SK-N-MC (cell line): ENCODE measurements at regions not wholly inside any gene's neighbourhood (a gene's known extent, or its start where the extent isn't known, plus 50 kb on each side); places are given as distances from the start of the nearest gene placed in this dataset.

ENCODE experiments used
- EZH2 ChIP-seq: fragments of 200-600 bp; sonication (generic); IDR thresholded peaks from one replicate; pipeline ENCODE4 v1.6.1; 2017; ENCODE audit warnings: antibody characterized with exemption
- FOXP2 ChIP-seq: optimal IDR thresholded peaks from 2 replicates; pipeline ENCODE3; 2011; ENCODE audit warnings: mild to moderate bottlenecking, moderate library complexity; ENCODE audit not compliant: insufficient read depth; ENCODE audit errors: extremely low read length, control extremely low read depth
- POLR2AphosphoS5 ChIP-seq: IDR thresholded peaks from 2 replicates; pipeline ENCODE4 v1.6.1; 2012; ENCODE audit warnings: mild to moderate bottlenecking, low read depth, low read length, borderline replicate concordance

- TF ChIP-seq FOXP2 (no peak), EZH2 (no peak), POLR2AphosphoS5 (no peak)
These were observed 561.2 kb upstream of the ALCAM start for GRCh38 chr3:104805508-104805907.
